AG04450 (cell line): ENCODE measurements at regions not wholly inside any gene's neighbourhood (a gene's known extent, or its start where the extent isn't known, plus 50 kb on each side); places are given as distances from the start of the nearest gene placed in this dataset.

Source experiments
- CTCF ChIA-PET: fragments of 300-600, 350-600 bp; formaldehyde crosslinking; extraction: SDS; loops from one replicate; lab custom pipeline; 2022; ENCODE audit warnings: antibody characterized with exemption, inconsistent platforms; lab: Charles Lee
- POLR2A ChIA-PET: fragments of 350-600 bp; formaldehyde crosslinking; extraction: SDS; loops from one replicate; lab custom pipeline; 2021; ENCODE audit warnings: antibody characterized with exemption, inconsistent platforms; lab: Yijun Ruan, JAX
- DNase-seq: peaks from one replicate; pipeline ENCODE4 v3.0.0-alpha.2; 2011; ENCODE audit warnings: low read depth, low spot score
- H3K27ac ChIP-seq: one replicate; pipeline ENCODE4 v1.5.1; 2012; ENCODE audit warnings: low read depth, low read length, control low read depth
- H3K27me3 ChIP-seq: one replicate; pipeline ENCODE4 v1.6.0; 2012; ENCODE audit warnings: low read length; ENCODE audit not compliant: control insufficient read depth, insufficient read depth
- H3K4me3 ChIP-seq: 2 replicates; pipeline ENCODE4 v1.5.1; 2011; ENCODE audit warnings: mild to moderate bottlenecking, low read depth, low read length, control low read depth
- H3K9me3 ChIP-seq: 2 replicates; pipeline ENCODE4 v1.5.1; 2012; ENCODE audit warnings: low read length; ENCODE audit not compliant: control insufficient read depth, insufficient read depth
- CTCF ChIP-seq: IDR thresholded peaks from 2 replicates; pipeline ENCODE4 v1.5.1; 2011; ENCODE audit warnings: low read depth, low read length, control low read depth, inconsistent platforms

GRCh38 chrX:64097891-64098290, 107.6 kb downstream of the AMER1 start:
- DNase-seq = no peak
- ChIA-PET CTCF (no interaction called here), POLR2A (no interaction called here)
- Histone ChIP-seq H3K27me3 (no peaks in the 10 kb centered on the region), H3K4me3 (no peak overlapping the region), H3K27ac (no peak overlapping the region), H3K9me3 (no peaks in the 10 kb centered on the region)
- TF ChIP-seq CTCF = no peak

- DNase-seq = no peak
- CTCF ChIA-PET = interaction anchor here (0.6 to 2.3 kb wide), 3 partner anchors 13 to 1435 kb away, joined by 3 to 6 read pairs (median 4); no protein-coding TSS in a partner anchor
- TF ChIP-seq CTCF = peak; percentile 25; the same call in 1 of the 2 replicates
- H3K27me3 ChIP-seq = no peaks in the 10 kb centered on the region
- no peak overlapping the region for H3K27ac ChIP-seq
- H3K4me3 ChIP-seq = no peak overlapping the region
- no peaks in the 10 kb centered on the region for H3K9me3 ChIP-seq
- POLR2A ChIA-PET = no interaction called here
Observed at GRCh38 chrX:64093761-64094160, 111.7 kb downstream of the AMER1 start.
